ENCODE measurements at regions not wholly inside any gene's neighbourhood (a gene's known extent, or its start where the extent isn't known, plus 50 kb on each side); places are given as distances from the start of the nearest gene placed in this dataset.

DNA sequence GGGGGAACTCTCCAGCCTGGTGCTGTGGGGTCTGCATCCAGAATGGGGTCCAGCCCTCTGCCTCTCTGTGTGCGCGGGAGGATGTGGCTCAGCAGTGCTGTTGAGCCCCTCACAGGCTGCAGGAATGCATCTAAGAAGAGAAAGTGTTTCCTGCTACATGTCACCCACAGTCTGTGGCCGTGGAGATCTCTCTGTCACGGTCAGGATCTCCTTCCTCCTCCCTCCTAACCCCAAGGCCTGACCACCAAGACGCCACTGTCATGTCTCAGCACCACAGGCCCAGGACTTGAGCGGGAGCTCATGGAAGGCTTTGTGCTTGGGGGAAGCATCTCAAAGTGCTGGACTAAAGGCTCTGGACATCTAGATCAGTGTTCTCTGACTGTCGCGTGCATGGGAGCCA, 90.1 kb downstream of the SREK1 start:
- CTCF ChIA-PET, result no interaction called here
- Histone ChIP-seq H3K27me3 (replicated peaks in 2 of 5; ENCODE audit: control insufficient read depth in 4 of 5, insufficient read depth in 5 of 5, low read length in 4 of 5) (peaks cover 0 to 4% (median 0%) of the 10 kb centered on the region in 5 experiments), H3K9me3 (ENCODE audit: control extremely low read depth in 1 of 5, control insufficient read depth in 4 of 5, insufficient read depth in 2 of 5, low read depth in 1 of 5, low read length in 4 of 5) (peaks cover 0 to 2% (median 0%) of the 10 kb centered on the region in 5 experiments), H3K36me3 (ENCODE audit: control insufficient read depth in 4 of 4, insufficient read depth in 4 of 4, low read length in 3 of 4) (no peaks in the 10 kb centered on the region), H3K4me1 (ENCODE audit: control extremely low read depth in 1 of 4, control insufficient read depth in 4 of 4, insufficient read depth in 4 of 4, low read length in 3 of 4) (no peaks in the 10 kb centered on the region), H3K4me3 (ENCODE audit: control insufficient read depth in 1 of 7, extremely low read depth in 1 of 7, insufficient read depth in 4 of 7, low read depth in 2 of 7, low read length in 6 of 7) (no peak overlapping the region), H3K27ac (ENCODE audit: insufficient read depth in 1 of 2, low read depth in 1 of 2, low read length in 2 of 2, poor library complexity in 1 of 2, severe bottlenecking in 2 of 2) (no peak overlapping the region)
- DNase-seq, result no peak
- WGBS (ENCODE audit: insufficient coverage), result 95% methylated on average over 4 of the region's 8 CpGs
- POLR2A ChIA-PET, result no interaction called here

DNA sequence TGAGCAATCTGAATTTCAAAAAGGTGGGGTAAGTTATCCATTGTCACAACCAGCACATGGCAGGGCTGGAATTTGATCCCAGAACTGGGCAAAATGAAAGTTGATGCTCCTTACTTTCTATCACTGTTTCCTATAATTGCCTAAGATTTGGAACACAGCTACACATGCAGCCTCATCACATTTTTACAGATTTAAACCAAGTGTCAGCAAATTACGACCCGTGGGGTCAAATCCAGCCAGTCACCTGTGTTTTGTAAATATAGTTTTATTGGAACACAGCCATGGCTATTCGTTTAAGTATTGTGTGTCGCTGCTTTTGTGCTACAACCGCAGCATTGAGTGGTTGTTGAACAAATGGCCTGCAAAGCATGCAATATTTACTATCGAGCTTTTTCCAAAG, 94.3 kb downstream of the SREK1 start:
- 88% methylated on average over 4 of the region's 6 CpGs for WGBS (ENCODE audit: insufficient coverage)
- no peaks in the 10 kb centered on the region for H3K36me3 ChIP-seq (ENCODE audit: control insufficient read depth in 4 of 4, insufficient read depth in 4 of 4, low read length in 3 of 4)
- no peak overlapping the region for H3K4me3 ChIP-seq (ENCODE audit: control insufficient read depth in 1 of 7, extremely low read depth in 1 of 7, insufficient read depth in 4 of 7, low read depth in 2 of 7, low read length in 6 of 7)
- peaks cover 0 to 2% (median 0%) of the 10 kb centered on the region in 5 experiments for H3K9me3 ChIP-seq (ENCODE audit: control extremely low read depth in 1 of 5, control insufficient read depth in 4 of 5, insufficient read depth in 2 of 5, low read depth in 1 of 5, low read length in 4 of 5)
- H3K27me3 ChIP-seq (replicated peaks in 2 of 5; ENCODE audit: control insufficient read depth in 4 of 5, insufficient read depth in 5 of 5, low read length in 4 of 5), result peaks cover 0 to 4% (median 0%) of the 10 kb centered on the region in 5 experiments
- H3K27ac ChIP-seq (ENCODE audit: insufficient read depth in 1 of 2, low read depth in 1 of 2, low read length in 2 of 2, poor library complexity in 1 of 2, severe bottlenecking in 2 of 2), result no peak overlapping the region
- no peak for DNase-seq
- no peaks in the 10 kb centered on the region for H3K4me1 ChIP-seq (ENCODE audit: control extremely low read depth in 1 of 4, control insufficient read depth in 4 of 4, insufficient read depth in 4 of 4, low read length in 3 of 4)
- CTCF ChIA-PET, result no interaction called here
- POLR2A ChIA-PET, result no interaction called here

DNA sequence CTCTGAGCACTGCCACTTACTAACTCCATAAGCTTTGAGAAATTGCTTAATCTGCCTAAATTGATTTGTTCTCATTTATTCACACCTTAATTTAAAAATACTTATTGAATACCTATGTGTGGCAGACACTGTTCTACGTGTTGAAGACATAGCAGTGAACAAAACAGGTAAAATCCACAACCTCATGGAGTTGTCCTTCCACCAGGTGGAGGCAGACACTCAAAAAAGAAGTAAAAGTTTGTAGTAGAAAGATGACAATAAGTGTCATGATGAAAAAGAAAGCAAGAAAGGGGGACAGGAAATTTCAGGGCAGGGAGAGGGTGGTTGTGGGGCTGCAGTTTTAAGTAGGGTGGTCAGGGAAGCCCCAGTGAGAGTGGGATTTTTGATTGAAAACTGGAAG, 94.9 kb downstream of the SREK1 start:
- H3K27ac ChIP-seq (ENCODE audit: insufficient read depth in 1 of 2, low read depth in 1 of 2, low read length in 2 of 2, poor library complexity in 1 of 2, severe bottlenecking in 2 of 2), result no peak overlapping the region
- ChIA-PET CTCF (no interaction called here), POLR2A (no interaction called here)
- peaks cover 0 to 4% (median 0%) of the 10 kb centered on the region in 5 experiments for H3K27me3 ChIP-seq (replicated peaks in 2 of 5; ENCODE audit: control insufficient read depth in 4 of 5, insufficient read depth in 5 of 5, low read length in 4 of 5)
- no peaks in the 10 kb centered on the region for H3K4me1 ChIP-seq (ENCODE audit: control extremely low read depth in 1 of 4, control insufficient read depth in 4 of 4, insufficient read depth in 4 of 4, low read length in 3 of 4)
- H3K9me3 ChIP-seq (ENCODE audit: control extremely low read depth in 1 of 5, control insufficient read depth in 4 of 5, insufficient read depth in 2 of 5, low read depth in 1 of 5, low read length in 4 of 5), result peaks cover 0 to 2% (median 0%) of the 10 kb centered on the region in 5 experiments
- DNase-seq, result peak in 1 of 3 donors; percentile 3
- WGBS (ENCODE audit: insufficient coverage), result no CpG with 5 or more reads among the region's 1 CpG
- no peak overlapping the region for H3K4me3 ChIP-seq (ENCODE audit: control insufficient read depth in 1 of 7, extremely low read depth in 1 of 7, insufficient read depth in 4 of 7, low read depth in 2 of 7, low read length in 6 of 7)
- H3K36me3 ChIP-seq (ENCODE audit: control insufficient read depth in 4 of 4, insufficient read depth in 4 of 4, low read length in 3 of 4), result no peaks in the 10 kb centered on the region

DNA sequence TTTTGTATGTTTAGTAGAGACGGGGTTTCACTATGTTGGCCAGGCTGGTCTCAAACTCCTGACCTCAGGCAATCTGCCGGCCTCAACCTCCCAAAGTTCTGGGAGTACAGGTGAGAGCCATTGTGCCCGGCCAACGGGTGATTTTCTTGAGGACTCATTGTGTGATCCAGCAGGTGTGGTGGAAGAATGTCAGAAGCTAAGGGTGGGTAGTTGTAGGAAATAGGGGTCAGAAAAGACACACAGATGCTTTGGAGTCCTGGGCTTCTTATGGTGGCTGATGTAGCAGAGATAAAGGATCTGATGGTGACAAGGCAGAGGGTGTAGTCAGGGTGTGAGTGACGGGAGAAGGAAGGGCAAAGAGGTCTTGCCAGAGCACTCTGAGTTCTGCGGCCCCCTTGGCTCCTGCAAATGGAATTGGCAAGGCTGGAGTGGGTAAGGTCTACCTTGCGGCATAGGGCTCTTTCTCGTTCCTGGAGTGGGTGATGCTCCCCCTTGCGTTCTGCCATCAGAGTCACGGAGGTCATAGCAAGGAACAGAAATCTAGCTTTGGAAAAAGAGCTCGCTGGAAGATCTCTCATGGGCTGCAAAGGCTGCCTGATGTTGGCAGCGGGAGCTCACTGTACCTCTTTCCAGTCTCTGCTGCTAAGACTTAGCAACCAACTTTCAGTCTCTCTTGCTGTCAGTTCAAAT, 97.2 kb downstream of the SREK1 start:
- no peak for DNase-seq
- H3K36me3 ChIP-seq (ENCODE audit: control insufficient read depth in 4 of 4, insufficient read depth in 4 of 4, low read length in 3 of 4), result no peaks in the 10 kb centered on the region
- POLR2A ChIA-PET, result no interaction called here
- peaks cover 0 to 4% (median 0%) of the 10 kb centered on the region in 5 experiments for H3K27me3 ChIP-seq (replicated peaks in 2 of 5; ENCODE audit: control insufficient read depth in 4 of 5, insufficient read depth in 5 of 5, low read length in 4 of 5)
- 100% methylated on average over 12 of the region's 12 CpGs for WGBS (ENCODE audit: insufficient coverage)
- H3K27ac ChIP-seq (ENCODE audit: insufficient read depth in 1 of 2, low read depth in 1 of 2, low read length in 2 of 2, poor library complexity in 1 of 2, severe bottlenecking in 2 of 2), result no peak overlapping the region
- no peak overlapping the region for H3K4me3 ChIP-seq (ENCODE audit: control insufficient read depth in 1 of 7, extremely low read depth in 1 of 7, insufficient read depth in 4 of 7, low read depth in 2 of 7, low read length in 6 of 7)
- CTCF ChIA-PET, result no interaction called here
- H3K9me3 ChIP-seq (ENCODE audit: control extremely low read depth in 1 of 5, control insufficient read depth in 4 of 5, insufficient read depth in 2 of 5, low read depth in 1 of 5, low read length in 4 of 5), result peaks cover 0 to 6% (median 0%) of the 10 kb centered on the region in 5 experiments
- H3K4me1 ChIP-seq (ENCODE audit: control extremely low read depth in 1 of 4, control insufficient read depth in 4 of 4, insufficient read depth in 4 of 4, low read length in 3 of 4), result no peaks in the 10 kb centered on the region

DNA sequence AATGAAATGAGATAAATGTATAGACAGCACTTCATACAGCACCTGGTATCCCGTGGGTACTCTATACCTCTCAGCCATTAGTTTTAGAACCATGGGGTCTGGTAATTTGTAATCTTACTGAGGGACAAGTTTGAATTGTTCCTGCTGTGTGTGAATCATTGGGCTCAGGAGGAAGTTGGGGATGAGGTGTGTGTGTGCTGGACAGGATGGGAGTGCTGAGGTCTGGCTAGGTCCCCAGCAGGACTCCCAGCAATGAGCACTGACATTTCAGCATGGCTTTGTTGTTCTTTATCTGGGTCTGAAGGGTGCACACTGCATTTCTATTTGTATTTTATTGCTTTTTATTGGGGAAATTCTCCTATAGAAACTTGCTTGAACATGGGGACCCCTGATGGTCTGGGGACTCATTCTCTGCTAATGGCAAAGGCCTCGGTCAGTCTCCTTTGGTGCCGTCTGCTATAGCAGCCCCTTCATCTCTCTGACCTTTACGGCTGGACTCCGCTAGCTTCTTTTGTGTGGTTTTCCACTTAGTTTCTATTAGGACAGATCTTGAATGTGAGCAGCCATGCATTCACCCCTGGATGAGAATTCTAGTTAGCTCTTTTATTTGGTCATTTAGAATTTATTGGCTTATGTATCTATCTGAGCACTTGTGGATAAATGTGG, 98.1 kb downstream of the SREK1 start:
- Histone ChIP-seq H3K27me3 (replicated peaks in 2 of 5; ENCODE audit: control insufficient read depth in 4 of 5, insufficient read depth in 5 of 5, low read length in 4 of 5) (peaks cover 0 to 4% (median 0%) of the 10 kb centered on the region in 5 experiments), H3K36me3 (ENCODE audit: control insufficient read depth in 4 of 4, insufficient read depth in 4 of 4, low read length in 3 of 4) (no peaks in the 10 kb centered on the region), H3K4me1 (ENCODE audit: control extremely low read depth in 1 of 4, control insufficient read depth in 4 of 4, insufficient read depth in 4 of 4, low read length in 3 of 4) (no peaks in the 10 kb centered on the region), H3K4me3 (ENCODE audit: control insufficient read depth in 1 of 7, extremely low read depth in 1 of 7, insufficient read depth in 4 of 7, low read depth in 2 of 7, low read length in 6 of 7) (no peak overlapping the region), H3K9me3 (ENCODE audit: control extremely low read depth in 1 of 5, control insufficient read depth in 4 of 5, insufficient read depth in 2 of 5, low read depth in 1 of 5, low read length in 4 of 5) (peaks cover 0 to 4% (median 0%) of the 10 kb centered on the region in 5 experiments), H3K27ac (ENCODE audit: insufficient read depth in 1 of 2, low read depth in 1 of 2, low read length in 2 of 2, poor library complexity in 1 of 2, severe bottlenecking in 2 of 2) (no peak overlapping the region)
- WGBS (ENCODE audit: insufficient coverage), result 96% methylated on average over 5 of the region's 5 CpGs
- DNase-seq, result no peak
- ChIA-PET CTCF (no interaction called here), POLR2A (interaction anchor here (0.7 kb wide), 1 partner anchor 479 kb away, joined by 3 read pairs; no protein-coding TSS in a partner anchor)

DNA sequence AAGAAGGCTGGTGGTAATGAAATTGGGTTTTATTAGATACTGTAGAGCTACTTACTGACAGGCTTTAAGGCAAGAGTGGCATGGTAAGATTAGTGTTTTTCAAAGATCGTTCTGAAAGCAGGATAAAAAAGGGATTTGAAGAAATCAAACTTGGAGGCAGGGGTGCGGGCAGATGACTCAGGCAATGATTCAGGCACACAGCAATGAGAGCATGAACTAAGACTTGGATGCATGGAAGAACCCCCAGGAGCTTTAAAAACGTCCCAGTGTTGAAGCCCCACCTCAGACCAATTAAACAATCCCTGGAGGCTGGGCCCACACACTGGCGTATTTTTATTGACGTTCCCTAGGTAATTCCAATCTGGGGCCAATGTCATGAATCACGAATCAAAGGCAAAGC, 102.5 kb downstream of the SREK1 start:
- no peak overlapping the region for H3K4me3 ChIP-seq (ENCODE audit: control insufficient read depth in 1 of 7, extremely low read depth in 1 of 7, insufficient read depth in 4 of 7, low read depth in 2 of 7, low read length in 6 of 7)
- no peak overlapping the region for H3K27ac ChIP-seq (ENCODE audit: insufficient read depth in 1 of 2, low read depth in 1 of 2, low read length in 2 of 2, poor library complexity in 1 of 2, severe bottlenecking in 2 of 2)
- 94% methylated on average over 5 of the region's 6 CpGs for WGBS (ENCODE audit: insufficient coverage)
- no peaks in the 10 kb centered on the region for H3K36me3 ChIP-seq (ENCODE audit: control insufficient read depth in 4 of 4, insufficient read depth in 4 of 4, low read length in 3 of 4)
- H3K27me3 ChIP-seq (replicated peaks in 2 of 5; ENCODE audit: control insufficient read depth in 4 of 5, insufficient read depth in 5 of 5, low read length in 4 of 5), result no peaks in the 10 kb centered on the region
- POLR2A ChIA-PET, result no interaction called here
- H3K9me3 ChIP-seq (ENCODE audit: control extremely low read depth in 1 of 5, control insufficient read depth in 4 of 5, insufficient read depth in 2 of 5, low read depth in 1 of 5, low read length in 4 of 5), result peaks cover 0 to 4% (median 0%) of the 10 kb centered on the region in 5 experiments
- H3K4me1 ChIP-seq (ENCODE audit: control extremely low read depth in 1 of 4, control insufficient read depth in 4 of 4, insufficient read depth in 4 of 4, low read length in 3 of 4), result no peaks in the 10 kb centered on the region
- DNase-seq, result no peak
- CTCF ChIA-PET, result no interaction called here

DNA sequence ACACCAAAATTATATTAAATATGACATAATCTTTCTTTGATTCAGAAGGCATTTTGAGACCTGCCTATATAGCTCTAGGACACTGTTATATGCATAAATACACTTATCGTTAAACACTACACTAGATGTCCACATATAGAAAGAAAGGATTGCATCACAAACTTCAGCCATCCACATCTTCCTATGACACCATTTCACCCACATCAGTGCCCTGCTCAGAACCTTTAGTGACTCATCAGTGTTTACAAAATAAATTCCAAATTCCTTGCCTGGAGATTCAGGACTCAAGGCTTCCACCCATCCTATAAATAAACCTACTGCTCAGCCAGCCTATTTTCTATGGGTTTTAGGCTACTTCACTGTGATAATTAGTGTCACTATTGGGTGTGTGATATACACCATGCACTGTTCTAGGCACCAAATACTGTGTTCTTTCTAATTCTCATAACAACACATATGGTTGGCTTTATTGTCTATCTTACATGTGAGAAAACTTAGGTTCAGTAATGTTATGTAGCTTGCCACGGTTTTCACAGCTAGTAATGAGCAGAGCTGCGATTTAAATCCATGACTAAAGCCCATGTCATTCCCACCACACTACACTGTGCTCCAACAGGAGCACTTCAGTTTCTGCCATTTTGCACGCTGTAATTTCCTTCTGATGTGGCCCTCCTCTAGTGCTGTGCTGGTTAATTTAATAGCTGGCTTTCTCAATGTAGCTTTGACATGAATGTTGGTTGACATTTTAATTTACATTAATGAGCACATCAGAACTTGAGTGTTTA, 103.3 kb downstream of the SREK1 start:
- ChIA-PET POLR2A (no interaction called here), CTCF (no interaction called here)
- 0% methylated on average over 1 of the region's 4 CpGs for WGBS (ENCODE audit: insufficient coverage)

More for the DNA sequence above, 103.3 kb downstream of the SREK1 start:
- H3K4me1 ChIP-seq (ENCODE audit: control extremely low read depth in 1 of 4, control insufficient read depth in 4 of 4, insufficient read depth in 4 of 4, low read length in 3 of 4), result no peaks in the 10 kb centered on the region
- peaks cover 0 to 4% (median 0%) of the 10 kb centered on the region in 5 experiments for H3K9me3 ChIP-seq (ENCODE audit: control extremely low read depth in 1 of 5, control insufficient read depth in 4 of 5, insufficient read depth in 2 of 5, low read depth in 1 of 5, low read length in 4 of 5)
- H3K27ac ChIP-seq (ENCODE audit: insufficient read depth in 1 of 2, low read depth in 1 of 2, low read length in 2 of 2, poor library complexity in 1 of 2, severe bottlenecking in 2 of 2), result no peak overlapping the region
- no peaks in the 10 kb centered on the region for H3K36me3 ChIP-seq (ENCODE audit: control insufficient read depth in 4 of 4, insufficient read depth in 4 of 4, low read length in 3 of 4)
- no peak overlapping the region for H3K4me3 ChIP-seq (ENCODE audit: control insufficient read depth in 1 of 7, extremely low read depth in 1 of 7, insufficient read depth in 4 of 7, low read depth in 2 of 7, low read length in 6 of 7)
- no peak for DNase-seq
- no peaks in the 10 kb centered on the region for H3K27me3 ChIP-seq (replicated peaks in 2 of 5; ENCODE audit: control insufficient read depth in 4 of 5, insufficient read depth in 5 of 5, low read length in 4 of 5)
